Activated naive CD8-positive, alpha-beta T cell (primary cell): ENCODE measurements at regions not wholly inside any gene's neighbourhood (a gene's known extent, or its start where the extent isn't known, plus 50 kb on each side); places are given as distances from the start of the nearest gene placed in this dataset.
"Not testable (repeated sequence)": the region's sequence is repeated elsewhere in the genome, so short reads cannot be mapped to it uniquely, and the experiment has no call there.

Experiments
- H3K27ac Mint-ChIP-seq: one replicate; pipeline ENCODE4 v1.8.0; 2021; ENCODE audit warnings: mixed read lengths
- H3K27me3 Mint-ChIP-seq: one replicate; pipeline ENCODE4 v1.8.0; 2021; ENCODE audit warnings: mixed read lengths
- H3K36me3 Mint-ChIP-seq: one replicate; pipeline ENCODE4 v1.8.0; 2021; ENCODE audit warnings: mixed read lengths
- H3K4me1 Mint-ChIP-seq: one replicate; pipeline ENCODE4 v1.8.0; 2021; ENCODE audit warnings: low read depth, mixed read lengths
- H3K4me3 Mint-ChIP-seq: one replicate; pipeline ENCODE4 v1.8.0; 2021; ENCODE audit warnings: mild to moderate bottlenecking, mixed read lengths
- H3K9me3 Mint-ChIP-seq: one replicate; pipeline ENCODE4 v1.8.0; 2021; ENCODE audit warnings: low read depth, mixed read lengths

DNA sequence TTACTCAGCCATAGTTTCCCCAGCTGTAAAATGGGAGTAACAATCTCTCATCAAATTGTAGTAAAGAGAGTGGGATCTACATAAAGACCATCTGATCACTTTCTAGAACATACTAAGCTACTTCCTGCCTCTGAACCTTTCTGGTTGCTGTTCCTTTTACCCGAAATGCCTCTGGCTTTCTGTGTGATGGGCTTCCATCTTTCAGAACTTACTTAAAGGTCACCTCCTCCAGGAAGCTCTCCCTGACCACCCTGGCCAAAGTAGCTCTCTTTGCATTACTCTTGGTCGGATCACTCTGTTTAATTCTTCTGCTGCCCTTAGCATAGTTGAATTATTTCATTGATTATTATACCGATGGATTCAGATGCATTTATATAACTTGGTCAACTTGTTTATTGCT lies 171.0 kb downstream of the BMP7 start:
- Mint-ChIP-seq H3K27me3 (peaks cover 8% of the 10 kb centered on the region), H3K36me3 (no peaks in the 10 kb centered on the region), H3K4me3 (no peak overlapping the region)

DNA sequence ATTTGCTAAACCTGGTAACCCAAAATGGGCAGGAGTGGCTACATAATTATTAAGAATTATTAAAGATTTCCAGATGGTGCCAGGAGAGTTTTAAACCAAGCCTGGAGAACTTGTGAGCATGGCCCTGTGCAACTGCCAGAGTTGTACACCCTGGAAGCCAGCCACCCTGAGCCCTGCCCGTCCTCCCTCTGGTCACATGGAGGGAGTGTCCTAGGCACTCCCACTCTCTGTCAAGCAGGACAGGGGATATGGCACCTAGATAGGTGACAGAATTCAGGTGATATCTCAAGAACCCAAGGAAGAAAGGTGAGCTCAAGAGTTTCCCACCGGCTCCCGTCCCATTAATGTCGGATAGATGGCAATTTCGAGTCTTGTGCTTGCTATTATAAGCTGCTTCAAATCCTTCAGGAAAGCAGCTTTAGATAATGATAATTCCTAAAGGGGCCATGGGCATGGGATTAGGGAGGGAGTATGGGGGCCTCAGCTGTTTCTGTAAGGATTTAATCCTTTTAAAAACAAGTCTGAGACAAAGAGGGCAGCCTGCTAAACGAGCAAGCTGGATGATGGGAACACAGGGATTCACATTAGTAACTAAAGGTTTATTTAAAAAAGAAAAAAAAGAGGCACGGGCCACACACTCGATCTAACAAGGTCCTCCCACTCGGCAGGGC lies 169.1 kb downstream of the BMP7 start:
- H3K9me3 Mint-ChIP-seq = no peaks in the 10 kb centered on the region
- no peak overlapping the region for H3K27ac Mint-ChIP-seq
- no peak overlapping the region for H3K4me3 Mint-ChIP-seq
- H3K4me1 Mint-ChIP-seq = peaks cover 3% of the 10 kb centered on the region
- H3K27me3 Mint-ChIP-seq = peaks cover 6% of the 10 kb centered on the region
- H3K36me3 Mint-ChIP-seq = no peaks in the 10 kb centered on the region

More for the DNA sequence above, 171.0 kb downstream of the BMP7 start:
- no peaks in the 10 kb centered on the region for H3K9me3 Mint-ChIP-seq
- peaks cover 13% of the 10 kb centered on the region for H3K4me1 Mint-ChIP-seq
- no peak overlapping the region for H3K27ac Mint-ChIP-seq

DNA sequence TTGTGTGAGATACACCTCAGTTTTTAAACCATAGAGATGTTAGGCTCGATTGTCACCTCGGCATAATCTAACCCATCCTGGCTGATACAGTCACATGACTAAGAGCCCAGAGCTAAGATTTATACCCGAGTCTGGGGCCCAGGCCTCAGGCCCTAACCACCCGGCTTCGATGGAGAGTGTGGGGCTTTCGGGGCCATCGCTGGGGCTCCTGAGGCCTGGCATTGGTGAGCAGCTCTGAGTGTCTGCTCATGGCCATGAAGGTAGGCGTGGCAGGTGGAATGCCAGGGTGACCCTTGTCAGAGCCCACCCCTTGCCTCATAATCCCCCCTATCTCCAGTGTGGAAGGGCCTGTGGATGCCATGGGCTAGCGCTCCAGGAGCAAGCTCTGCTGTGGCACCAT lies 164.3 kb downstream of the BMP7 start:
- Mint-ChIP-seq H3K9me3 (no peaks in the 10 kb centered on the region), H3K4me3 (no peak overlapping the region), H3K4me1 (no peaks in the 10 kb centered on the region), H3K27me3 (peaks cover 8% of the 10 kb centered on the region), H3K27ac (no peak overlapping the region), H3K36me3 (no peaks in the 10 kb centered on the region)

DNA sequence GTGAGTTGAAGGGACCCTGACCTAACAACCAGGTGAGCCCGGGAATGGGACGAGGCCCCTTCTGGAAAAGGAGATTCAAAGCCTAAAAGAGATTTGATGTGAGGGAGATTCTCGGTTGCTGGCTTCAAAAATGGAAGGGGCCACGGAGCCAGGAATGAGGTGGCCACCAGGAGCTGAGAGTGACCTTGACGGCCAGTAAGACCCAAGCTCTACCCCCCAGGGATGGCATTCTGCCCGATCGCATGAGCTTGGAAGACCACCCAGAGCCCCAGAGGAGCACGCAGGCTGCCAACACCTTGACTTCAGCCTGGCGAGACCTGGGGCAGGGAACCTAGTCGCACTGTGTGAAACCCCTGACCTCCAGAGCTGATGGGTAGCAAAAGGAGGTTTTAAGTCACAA lies 163.9 kb downstream of the BMP7 start:
- no peak overlapping the region for H3K4me3 Mint-ChIP-seq
- no peaks in the 10 kb centered on the region for H3K4me1 Mint-ChIP-seq
- peaks cover 8% of the 10 kb centered on the region for H3K27me3 Mint-ChIP-seq
- H3K27ac Mint-ChIP-seq = no peak overlapping the region
- no peaks in the 10 kb centered on the region for H3K36me3 Mint-ChIP-seq
- H3K9me3 Mint-ChIP-seq = no peaks in the 10 kb centered on the region

DNA sequence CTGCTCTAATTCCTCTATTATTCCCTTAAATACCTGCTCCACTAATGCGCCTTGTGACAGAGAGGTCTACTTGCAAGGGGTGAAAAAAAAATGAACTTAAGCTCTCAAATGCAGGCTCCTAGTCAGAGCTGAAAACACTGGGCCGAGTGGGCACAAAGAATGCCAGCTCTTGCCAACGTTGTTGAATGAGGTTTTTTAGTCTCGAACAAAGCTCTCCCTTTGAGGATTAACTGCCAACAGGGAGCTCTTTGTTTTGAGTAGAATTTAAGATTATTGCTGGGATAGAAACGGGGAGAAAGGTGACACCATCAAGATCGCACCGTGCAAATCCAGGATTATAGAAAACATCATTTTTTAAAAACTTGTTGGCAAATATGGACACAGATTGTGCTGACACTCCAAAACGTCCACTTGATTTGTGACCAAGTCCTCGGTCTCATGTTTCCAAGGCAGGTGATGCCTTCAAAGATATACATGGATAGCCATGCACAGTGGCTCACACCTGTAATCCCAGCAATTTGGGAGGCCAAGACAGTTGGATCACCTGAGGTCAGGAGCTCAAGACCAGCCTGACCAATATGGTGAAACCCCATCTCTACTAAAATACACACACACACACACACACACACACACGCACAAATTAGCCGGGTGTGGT lies 163.2 kb downstream of the BMP7 start:
- Mint-ChIP-seq H3K27ac (no peak overlapping the region), H3K9me3 (no peaks in the 10 kb centered on the region), H3K4me3 (no peak overlapping the region), H3K4me1 (no peaks in the 10 kb centered on the region), H3K27me3 (peaks cover 10% of the 10 kb centered on the region), H3K36me3 (no peaks in the 10 kb centered on the region)

DNA sequence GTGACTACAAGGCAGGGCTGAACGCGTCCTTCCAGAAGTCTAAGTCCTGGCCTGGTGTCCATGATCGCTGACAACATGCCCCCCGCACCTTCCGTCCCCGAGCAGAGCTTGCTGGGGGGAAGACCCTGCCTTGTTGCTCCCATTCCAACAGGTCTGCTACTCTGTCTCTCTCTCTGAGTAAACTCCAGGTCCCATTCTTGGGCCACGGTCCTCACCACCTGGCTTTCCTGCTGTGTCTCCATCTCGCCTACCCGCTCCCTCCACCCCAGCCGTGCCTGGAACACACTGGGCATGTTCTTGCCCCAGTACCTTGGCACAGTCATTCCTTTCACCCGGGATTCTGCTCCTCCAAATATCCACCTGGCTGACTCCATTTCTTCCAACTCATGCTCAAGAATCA lies 162.3 kb downstream of the BMP7 start:
- Mint-ChIP-seq H3K36me3 (no peaks in the 10 kb centered on the region), H3K4me1 (no peaks in the 10 kb centered on the region), H3K27me3 (peaks cover 8% of the 10 kb centered on the region), H3K4me3 (no peak overlapping the region), H3K9me3 (no peaks in the 10 kb centered on the region), H3K27ac (no peak overlapping the region)

DNA sequence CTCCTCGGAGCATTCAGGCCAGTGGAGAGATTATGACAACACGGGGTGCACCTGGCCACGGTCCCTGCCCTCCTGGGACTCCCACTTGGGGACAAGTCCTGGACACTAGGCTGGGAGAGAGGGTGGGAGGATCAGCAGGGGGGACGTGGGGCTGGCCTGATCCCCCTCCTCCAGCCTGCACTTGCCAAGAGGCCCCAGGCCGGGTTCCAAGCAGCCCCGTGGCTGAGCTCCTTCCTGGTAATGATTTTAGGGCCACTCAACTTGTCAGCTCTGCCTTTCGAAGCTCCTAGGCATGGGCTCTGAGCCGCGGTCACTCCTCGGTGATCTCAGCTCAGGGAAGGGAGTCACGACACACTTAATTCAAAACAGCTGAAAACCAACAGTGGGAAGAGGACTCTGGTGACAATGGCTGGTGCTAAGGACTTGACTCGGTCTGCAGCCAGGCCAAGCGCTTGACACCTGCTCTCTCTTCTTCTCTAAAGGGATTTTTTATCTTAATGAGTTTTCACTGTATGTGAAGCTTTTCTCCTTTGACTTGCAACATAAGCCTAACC lies 161.7 kb downstream of the BMP7 start:
- Mint-ChIP-seq H3K27ac (no peak overlapping the region), H3K4me1 (no peaks in the 10 kb centered on the region), H3K36me3 (no peaks in the 10 kb centered on the region), H3K9me3 (no peaks in the 10 kb centered on the region), H3K27me3 (peaks cover 7% of the 10 kb centered on the region), H3K4me3 (no peak overlapping the region)

DNA sequence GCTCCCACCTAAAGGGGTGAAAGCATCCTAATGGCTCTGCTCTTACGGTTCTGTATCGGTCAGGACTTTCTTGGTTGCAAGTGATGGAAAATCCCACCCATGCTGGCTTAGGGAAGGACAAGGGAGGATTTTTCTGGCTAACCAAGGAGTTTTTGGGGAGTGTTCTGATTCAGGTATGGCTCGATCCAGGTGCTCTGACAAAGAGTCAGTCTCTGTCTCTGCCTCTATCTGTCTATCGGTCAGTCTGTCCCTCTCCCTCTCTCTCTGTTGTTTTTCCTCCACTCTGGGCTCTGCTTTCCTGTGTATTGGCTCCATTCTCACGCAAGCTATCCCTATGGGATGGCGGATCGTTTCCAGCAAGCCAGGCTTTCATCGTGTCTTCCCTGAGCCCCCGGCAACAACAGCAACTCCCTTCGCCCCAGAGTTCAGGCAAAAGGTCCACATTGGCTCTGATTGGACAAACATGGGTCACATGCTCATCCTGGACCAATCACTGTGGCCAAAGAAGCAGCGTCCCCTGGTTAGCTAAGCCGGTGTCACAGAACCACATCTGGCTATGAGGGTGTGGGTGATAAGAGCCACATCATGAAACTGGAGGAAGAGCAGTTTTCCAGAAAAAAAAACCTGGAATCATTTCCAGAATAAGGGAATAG lies 160.3 kb downstream of the BMP7 start:
- H3K27ac Mint-ChIP-seq = no peak overlapping the region

DNA sequence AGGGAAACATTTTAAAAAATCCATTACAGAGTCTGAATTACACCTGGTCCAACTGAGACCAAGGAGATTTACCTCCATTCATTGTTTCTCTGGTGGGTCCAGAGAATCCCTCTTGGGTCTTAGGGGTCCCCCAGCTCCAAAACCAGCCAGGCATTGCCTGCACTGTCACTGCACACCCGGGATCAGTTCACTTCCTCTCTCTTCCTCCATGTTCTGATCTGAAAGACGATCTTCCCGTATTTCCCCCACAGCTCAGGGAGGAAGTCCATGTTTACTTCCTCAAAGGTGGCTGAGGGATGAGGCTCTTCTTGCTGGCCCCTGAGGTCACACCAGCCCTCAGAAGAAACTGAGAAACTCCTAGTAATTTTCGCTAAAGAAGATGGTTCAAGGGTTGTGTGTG lies 159.7 kb downstream of the BMP7 start:
- peaks cover 7% of the 10 kb centered on the region for H3K27me3 Mint-ChIP-seq
- H3K27ac Mint-ChIP-seq = no peak overlapping the region
- H3K4me3 Mint-ChIP-seq = no peak overlapping the region
- H3K36me3 Mint-ChIP-seq = no peaks in the 10 kb centered on the region
- no peaks in the 10 kb centered on the region for H3K4me1 Mint-ChIP-seq
- no peaks in the 10 kb centered on the region for H3K9me3 Mint-ChIP-seq

More for the DNA sequence above, 160.3 kb downstream of the BMP7 start:
- no peaks in the 10 kb centered on the region for H3K4me1 Mint-ChIP-seq
- peaks cover 7% of the 10 kb centered on the region for H3K27me3 Mint-ChIP-seq
- H3K36me3 Mint-ChIP-seq = no peaks in the 10 kb centered on the region
- H3K4me3 Mint-ChIP-seq = no peak overlapping the region
- no peaks in the 10 kb centered on the region for H3K9me3 Mint-ChIP-seq

DNA sequence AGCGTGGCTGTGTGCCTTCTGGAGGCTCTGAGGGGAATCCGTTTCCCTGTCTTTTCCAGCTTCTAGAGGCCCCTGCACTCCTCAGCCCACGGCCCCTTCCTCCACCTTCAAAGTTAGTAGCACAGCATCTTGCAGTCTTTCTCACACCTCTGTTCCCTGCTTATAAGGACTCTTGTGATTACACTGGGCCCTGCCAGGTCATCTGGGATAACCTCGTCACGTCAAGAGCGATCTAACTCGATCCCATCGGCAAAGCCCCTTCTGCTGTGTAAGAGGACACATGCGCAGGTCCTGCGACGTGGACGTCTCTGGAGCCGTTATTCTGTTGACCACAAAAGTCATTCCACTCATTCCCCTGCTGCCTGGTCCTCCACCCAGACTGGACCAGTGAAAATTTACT lies 159.2 kb downstream of the BMP7 start:
- Mint-ChIP-seq H3K9me3 (no peaks in the 10 kb centered on the region), H3K4me3 (no peak overlapping the region), H3K4me1 (no peaks in the 10 kb centered on the region), H3K27ac (no peak overlapping the region), H3K36me3 (no peaks in the 10 kb centered on the region), H3K27me3 (peaks cover 7% of the 10 kb centered on the region)

DNA sequence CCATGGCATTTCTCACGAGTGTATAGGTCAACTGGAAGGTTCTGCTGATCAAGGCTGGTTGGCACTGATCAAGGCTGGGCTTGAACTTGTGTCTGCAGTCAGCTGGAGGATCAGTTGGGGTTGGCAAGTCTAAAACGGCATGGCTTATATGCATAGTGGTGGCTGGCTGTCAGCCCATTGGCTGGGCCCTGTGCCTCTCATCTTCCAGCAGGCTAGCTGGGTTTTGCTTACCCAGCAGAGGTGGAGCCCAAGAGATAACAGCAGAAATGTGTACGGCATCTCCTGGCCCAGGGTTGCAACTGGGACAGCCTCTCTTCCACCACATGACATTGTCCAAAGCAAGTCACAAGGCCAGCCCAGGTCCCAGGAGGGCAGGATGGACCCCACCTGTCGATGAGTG lies 158.2 kb downstream of the BMP7 start:
- Mint-ChIP-seq H3K9me3 (no peaks in the 10 kb centered on the region), H3K36me3 (no peaks in the 10 kb centered on the region)

DNA sequence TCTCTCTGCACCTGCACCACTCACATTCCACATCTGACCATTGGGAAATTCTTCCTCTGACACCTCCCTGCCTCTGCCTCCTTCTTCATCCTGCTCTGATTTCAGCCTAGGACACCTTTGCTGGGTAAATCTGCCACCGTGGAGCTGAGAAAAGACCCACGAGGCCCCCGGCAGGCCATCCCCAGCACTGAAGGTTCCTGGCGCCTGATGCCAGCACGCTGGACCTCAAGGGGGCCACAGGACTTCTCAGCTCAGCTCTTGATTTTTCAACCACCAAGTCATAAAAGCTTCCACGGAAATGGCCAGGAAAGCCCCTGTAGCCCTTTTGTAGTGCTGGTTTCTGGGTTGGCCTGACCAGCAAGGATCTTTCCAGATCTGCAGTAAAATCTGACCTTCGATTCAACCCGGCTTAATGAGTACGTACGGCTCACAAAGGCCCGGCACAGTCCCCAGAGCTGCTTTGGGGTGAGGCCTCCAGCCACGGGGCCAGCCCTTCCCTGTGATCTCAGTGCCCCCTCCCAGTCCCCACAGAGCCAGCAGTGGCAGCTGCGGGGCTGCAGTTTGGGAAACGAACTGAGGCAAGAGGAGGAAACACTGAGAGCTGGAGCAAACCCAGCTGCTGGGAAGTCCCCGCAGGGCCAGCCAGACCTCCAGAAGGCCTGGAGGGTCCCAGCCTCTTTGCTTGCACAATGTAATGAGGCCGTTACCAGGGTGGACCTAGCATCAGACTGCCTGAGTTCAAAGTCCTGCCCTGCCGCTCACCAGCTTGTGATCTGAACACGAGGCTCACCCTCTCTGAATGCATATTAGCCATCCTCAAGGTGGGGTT lies 157.5 kb downstream of the BMP7 start:
- Mint-ChIP-seq H3K4me1 (no peaks in the 10 kb centered on the region), H3K4me3 (no peak overlapping the region), H3K27me3 (peaks cover 8% of the 10 kb centered on the region), H3K36me3 (no peaks in the 10 kb centered on the region), H3K9me3 (no peaks in the 10 kb centered on the region), H3K27ac (no peak overlapping the region)

More for the DNA sequence above, 158.2 kb downstream of the BMP7 start:
- Mint-ChIP-seq H3K4me1 (no peaks in the 10 kb centered on the region), H3K27me3 (peaks cover 7% of the 10 kb centered on the region), H3K4me3 (no peak overlapping the region), H3K27ac (no peak overlapping the region)

DNA sequence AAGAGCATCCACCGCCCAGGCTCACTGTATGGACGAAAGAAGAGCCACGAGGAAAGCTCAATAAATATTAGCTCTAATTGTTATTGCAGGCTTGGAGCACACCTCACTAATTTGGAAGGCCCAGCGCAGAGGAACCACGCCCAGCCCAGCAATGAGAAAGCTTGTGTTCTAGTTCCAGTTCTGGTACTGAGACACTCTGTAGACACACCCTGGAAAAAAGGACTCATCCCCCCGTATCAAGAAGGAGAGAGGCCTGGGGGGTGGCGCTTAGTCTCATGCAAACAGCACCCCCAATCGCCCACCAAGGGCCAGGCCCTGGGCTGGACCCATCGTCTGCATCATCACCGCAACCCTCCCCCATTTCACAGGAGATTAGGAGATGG lies 156.9 kb downstream of the BMP7 start:
- H3K27me3 Mint-ChIP-seq = peaks cover 10% of the 10 kb centered on the region
- no peak overlapping the region for H3K4me3 Mint-ChIP-seq
- H3K4me1 Mint-ChIP-seq = no peaks in the 10 kb centered on the region
- no peak overlapping the region for H3K27ac Mint-ChIP-seq
- no peaks in the 10 kb centered on the region for H3K36me3 Mint-ChIP-seq
- H3K9me3 Mint-ChIP-seq = no peaks in the 10 kb centered on the region

DNA sequence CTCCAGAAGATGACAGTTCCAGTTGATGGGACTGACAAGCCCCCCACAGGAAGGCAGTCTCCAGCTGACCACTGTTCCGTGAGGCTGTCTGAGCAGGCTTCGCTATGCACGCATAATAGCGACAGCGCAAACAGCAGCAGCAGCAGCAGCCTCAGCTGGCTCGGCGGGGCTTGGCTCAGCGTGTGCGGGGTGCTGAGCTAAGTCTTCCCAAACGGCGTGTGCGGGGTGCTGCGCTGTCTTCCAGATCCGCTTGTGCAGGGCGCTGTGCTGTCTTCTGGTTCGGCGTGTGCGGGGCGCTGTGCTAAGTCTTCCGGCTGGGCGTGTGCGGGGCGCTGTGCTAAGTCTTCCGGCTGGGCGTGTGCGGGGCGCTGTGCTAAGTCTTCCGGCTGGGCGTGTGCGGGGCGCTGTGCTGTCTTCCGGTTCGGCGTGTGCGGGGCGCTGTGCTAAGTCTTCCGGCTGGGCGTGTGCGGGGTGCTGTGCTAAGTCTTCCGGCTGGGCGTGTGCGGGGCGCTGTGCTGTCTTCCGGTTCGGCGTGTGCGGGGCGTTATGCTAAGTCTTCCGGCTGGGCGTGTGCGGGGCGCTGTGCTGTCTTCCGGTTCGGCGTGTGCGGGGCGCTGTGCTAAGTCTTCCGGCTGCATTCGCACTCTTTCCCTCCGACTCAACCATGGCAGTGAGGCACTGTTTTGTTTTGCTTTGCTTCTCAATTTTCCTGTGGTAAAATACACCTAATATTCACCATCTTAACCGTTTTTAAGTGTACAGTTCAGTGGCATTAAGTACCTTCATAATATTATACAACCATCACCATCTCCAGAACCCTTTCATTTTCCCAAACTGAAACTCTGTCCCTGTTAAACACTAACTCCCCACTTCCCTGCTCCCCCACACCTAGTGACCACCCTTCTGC lies 156.1 kb downstream of the BMP7 start:
- H3K9me3 Mint-ChIP-seq, H3K4me3 Mint-ChIP-seq, H3K27me3 Mint-ChIP-seq, H3K4me1 Mint-ChIP-seq, H3K36me3 Mint-ChIP-seq, H3K27ac Mint-ChIP-seq: not testable (repeated sequence)
